Gastroesophageal sphincter (tissue), 4 donors: ENCODE measurements at regions not wholly inside any gene's neighbourhood (a gene's known extent, or its start where the extent isn't known, plus 50 kb on each side); places are given as distances from the start of the nearest gene placed in this dataset.

Experiments
- ATAC-seq: fragments of 150-250 bp; one replicate; pipeline ENCODE4 v1.9.1; 2016; ENCODE audit warnings: mild to moderate bottlenecking, moderate library complexity
- H3K27ac ChIP-seq, 4 donors: fragments of 200-600 bp; sonication (generic) in 3 of 4; 1 replicate in 3 of 4; 2 replicates in 1 of 4; pipeline ENCODE4 v1.5.1; 2016 to 2019
- H3K27me3 ChIP-seq: fragments of 200-600 bp; sonication (generic); one replicate; pipeline ENCODE4 v1.5.1; 2019
- H3K36me3 ChIP-seq, 2 donors: fragments of 200-600 bp; sonication (generic); one replicate each; pipeline ENCODE4 v1.5.1; 2019; ENCODE audit warnings: control low read depth in 1 of 2
- H3K4me1 ChIP-seq, 3 donors: fragments of 200-600 bp; sonication (generic); 1 replicate in 2 of 3; 2 replicates in 1 of 3; pipeline ENCODE4 v1.5.1; 2016 to 2019; ENCODE audit warnings: control low read depth in 2 of 3
- H3K4me3 ChIP-seq, 2 donors: fragments of 200-600 bp; sonication (generic); one replicate each; pipeline ENCODE4 v1.5.1; 2019; ENCODE audit warnings: mild to moderate bottlenecking in 1 of 2, moderate library complexity in 1 of 2
- H3K9me3 ChIP-seq, 3 donors: fragments of 200-600 bp; sonication (generic); one replicate each; pipeline ENCODE4 v1.5.1; 2017 to 2019; ENCODE audit warnings: control low read depth in 2 of 3
- EP300 ChIP-seq: sonication (generic); formaldehyde crosslinking; IDR thresholded peaks from one replicate; pipeline ENCODE4 v1.6.1; 2017; ENCODE audit warnings: antibody characterized with exemption, mild to moderate bottlenecking
- POLR2A ChIP-seq, 2 donors: fragments of 450-650 bp; IDR thresholded peaks; one replicate each; pipeline ENCODE4 v1.6.1; 2017; ENCODE audit warnings: antibody characterized with exemption in 2 of 2, mild to moderate bottlenecking in 2 of 2, moderate library complexity in 1 of 2
- POLR2AphosphoS5 ChIP-seq: sonication (generic); formaldehyde crosslinking; IDR thresholded peaks from one replicate; pipeline ENCODE4 v1.6.1; 2017; ENCODE audit warnings: antibody characterized with exemption
- WGBS, 2 donors: methylation state at CpG; one replicate each; pipeline ENCODE4 v1.1.5; 2018; ENCODE audit warnings: low coverage in 1 of 2; 5-methylcytosine and 5-hydroxymethylcytosine counted together
- TF ChIP-seq, protein P1 (sequence below), 4 experiments: fragments of 200-600 bp in 2 of 4; fragments of 450-650 bp in 2 of 4; sonication (generic) in 1 of 4; IDR thresholded peaks; one replicate each; pipeline ENCODE4 v1.5.1; 2017 to 2019; ENCODE audit warnings: antibody characterized with exemption in 4 of 4, mild to moderate bottlenecking in 2 of 4, moderate library complexity in 2 of 4

DNA sequence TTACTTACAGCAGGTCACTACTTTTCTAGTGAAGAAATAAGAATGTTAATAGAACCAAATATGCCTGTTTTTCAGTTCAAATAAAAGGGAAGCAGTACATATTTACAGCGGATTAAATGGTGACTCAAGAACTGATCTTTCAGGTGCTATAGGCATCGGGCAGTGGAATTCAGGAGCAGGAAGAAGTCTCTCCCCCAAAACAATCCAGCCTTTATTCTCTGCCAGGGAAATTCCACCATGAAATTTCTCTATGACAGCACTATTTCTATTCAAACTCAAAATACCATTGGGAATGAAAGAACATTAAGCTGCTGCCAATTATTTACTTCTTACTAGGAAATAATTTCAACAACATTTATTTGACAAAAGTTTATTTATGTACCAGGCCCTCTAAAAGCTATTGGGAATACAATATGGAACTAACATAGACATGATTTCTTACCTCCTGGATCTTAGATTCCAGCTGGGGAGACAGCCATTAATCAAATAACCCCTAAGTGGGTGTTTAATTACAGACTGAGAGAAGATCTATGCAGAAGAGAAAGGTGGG is 60.3 kb upstream of the KRR1 start:
- TF ChIP-seq, protein P1, sequence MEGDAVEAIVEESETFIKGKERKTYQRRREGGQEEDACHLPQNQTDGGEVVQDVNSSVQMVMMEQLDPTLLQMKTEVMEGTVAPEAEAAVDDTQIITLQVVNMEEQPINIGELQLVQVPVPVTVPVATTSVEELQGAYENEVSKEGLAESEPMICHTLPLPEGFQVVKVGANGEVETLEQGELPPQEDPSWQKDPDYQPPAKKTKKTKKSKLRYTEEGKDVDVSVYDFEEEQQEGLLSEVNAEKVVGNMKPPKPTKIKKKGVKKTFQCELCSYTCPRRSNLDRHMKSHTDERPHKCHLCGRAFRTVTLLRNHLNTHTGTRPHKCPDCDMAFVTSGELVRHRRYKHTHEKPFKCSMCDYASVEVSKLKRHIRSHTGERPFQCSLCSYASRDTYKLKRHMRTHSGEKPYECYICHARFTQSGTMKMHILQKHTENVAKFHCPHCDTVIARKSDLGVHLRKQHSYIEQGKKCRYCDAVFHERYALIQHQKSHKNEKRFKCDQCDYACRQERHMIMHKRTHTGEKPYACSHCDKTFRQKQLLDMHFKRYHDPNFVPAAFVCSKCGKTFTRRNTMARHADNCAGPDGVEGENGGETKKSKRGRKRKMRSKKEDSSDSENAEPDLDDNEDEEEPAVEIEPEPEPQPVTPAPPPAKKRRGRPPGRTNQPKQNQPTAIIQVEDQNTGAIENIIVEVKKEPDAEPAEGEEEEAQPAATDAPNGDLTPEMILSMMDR (IDR thresholded peaks at IDR 0.05): no peak
- TF ChIP-seq POLR2A (IDR thresholded peaks at IDR 0.05) (no peak), POLR2AphosphoS5 (no peak), EP300 (no peak)
- H3K36me3 ChIP-seq: no peaks in the 10 kb centered on the region
- no peaks in the 10 kb centered on the region for H3K9me3 ChIP-seq
- no peaks in the 10 kb centered on the region for H3K27me3 ChIP-seq
- ATAC-seq: no peak
- H3K4me3 ChIP-seq: no peak overlapping the region
- WGBS, 2 donors: 20 to 41% methylated on average over 1 to 2 of the region's 2 CpGs
- H3K4me1 ChIP-seq: no peaks in the 10 kb centered on the region
- H3K27ac ChIP-seq: no peak overlapping the region

DNA sequence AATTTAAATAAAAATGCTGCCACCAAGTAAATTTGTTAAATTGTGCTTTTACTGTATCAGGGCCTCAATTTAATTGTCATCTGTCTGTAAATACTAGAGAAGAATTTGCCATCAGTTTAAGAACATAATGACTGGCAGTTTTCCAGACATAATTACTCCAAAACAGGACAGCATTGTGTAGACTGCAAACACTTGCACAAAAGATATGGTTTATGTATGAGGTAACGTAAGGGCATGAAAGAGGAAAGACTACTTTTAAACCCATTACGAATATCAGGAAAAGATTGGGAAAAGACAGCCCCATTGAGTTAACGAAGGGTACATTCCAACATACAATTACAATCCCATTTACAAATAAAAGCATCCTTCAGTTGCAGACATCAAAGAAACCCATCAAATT is 59.8 kb upstream of the KRR1 start:
- Histone ChIP-seq H3K9me3 (no peaks in the 10 kb centered on the region), H3K36me3 (no peaks in the 10 kb centered on the region), H3K27me3 (no peaks in the 10 kb centered on the region), H3K4me1 (no peaks in the 10 kb centered on the region), H3K4me3 (no peak overlapping the region), H3K27ac (no peak overlapping the region)
- TF ChIP-seq EP300 (no peak), POLR2A (IDR thresholded peaks at IDR 0.05) (no peak), POLR2AphosphoS5 (no peak)
- TF ChIP-seq, protein P1 (IDR thresholded peaks at IDR 0.05): no peak
- no peak for ATAC-seq
- WGBS, 2 donors: 61 to 84% methylated on average over 2 to 3 of the region's 3 CpGs

DNA sequence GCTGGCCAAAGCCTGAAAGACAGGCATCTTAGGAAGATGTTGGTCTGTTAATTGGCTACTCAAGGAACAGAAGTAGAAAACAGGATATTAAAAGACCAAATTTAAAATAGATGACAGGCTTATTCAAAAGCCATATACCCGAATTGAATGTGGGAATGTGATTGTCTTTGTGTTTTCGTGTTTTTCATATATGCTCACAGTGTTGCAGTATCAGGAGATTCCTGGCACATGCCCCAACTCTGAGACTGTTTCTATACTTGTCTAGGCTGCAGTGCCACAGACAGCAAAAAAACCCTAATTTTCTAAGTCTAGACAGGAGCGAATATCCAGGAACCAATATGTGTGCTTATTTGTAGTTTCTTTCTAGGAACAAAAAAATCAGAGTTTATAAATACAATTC is 57.4 kb upstream of the KRR1 start:
- no peaks in the 10 kb centered on the region for H3K36me3 ChIP-seq
- no peak overlapping the region for H3K27ac ChIP-seq
- no peak for TF ChIP-seq POLR2AphosphoS5
- TF ChIP-seq EP300: no peak
- no peak for TF ChIP-seq POLR2A (IDR thresholded peaks at IDR 0.05)
- TF ChIP-seq, protein P1 (IDR thresholded peaks at IDR 0.05): no peak
- no peaks in the 10 kb centered on the region for H3K27me3 ChIP-seq
- H3K4me3 ChIP-seq: no peak overlapping the region
- no peaks in the 10 kb centered on the region for H3K9me3 ChIP-seq
- no peak for ATAC-seq
- no peaks in the 10 kb centered on the region for H3K4me1 ChIP-seq
- WGBS, 2 donors: 50 to 63% methylated on average over 2 to 3 of the region's 3 CpGs

DNA sequence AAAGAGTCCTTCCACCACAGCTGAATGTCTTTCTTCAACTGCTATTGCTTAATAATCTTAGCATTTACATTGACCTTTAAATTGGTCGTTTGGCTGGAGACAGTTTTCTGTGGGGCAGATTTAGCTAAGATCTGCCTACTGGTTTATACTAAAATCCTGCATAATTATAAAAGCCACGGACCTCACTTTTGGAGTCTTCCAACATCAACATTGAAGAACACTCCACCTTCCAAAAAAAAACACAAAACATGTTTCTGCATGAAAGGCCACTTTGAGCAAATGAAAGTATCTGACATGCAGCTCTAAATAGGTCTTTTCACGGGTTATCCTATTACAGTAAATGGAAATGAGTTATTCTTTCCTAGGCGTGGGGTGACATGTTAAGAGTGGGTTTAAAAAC is 57.0 kb upstream of the KRR1 start:
- TF ChIP-seq POLR2A (IDR thresholded peaks at IDR 0.05): no peak
- TF ChIP-seq, protein P1 (IDR thresholded peaks at IDR 0.05): no peak
- no peak for TF ChIP-seq POLR2AphosphoS5
- no peak for TF ChIP-seq EP300
- Histone ChIP-seq H3K9me3 (no peaks in the 10 kb centered on the region), H3K4me1 (no peaks in the 10 kb centered on the region), H3K36me3 (no peaks in the 10 kb centered on the region), H3K27ac (no peak overlapping the region), H3K4me3 (no peak overlapping the region), H3K27me3 (no peaks in the 10 kb centered on the region)
- 18 to 40% methylated on average over 4 of the region's 4 CpGs for WGBS, 2 donors
- no peak for ATAC-seq

DNA sequence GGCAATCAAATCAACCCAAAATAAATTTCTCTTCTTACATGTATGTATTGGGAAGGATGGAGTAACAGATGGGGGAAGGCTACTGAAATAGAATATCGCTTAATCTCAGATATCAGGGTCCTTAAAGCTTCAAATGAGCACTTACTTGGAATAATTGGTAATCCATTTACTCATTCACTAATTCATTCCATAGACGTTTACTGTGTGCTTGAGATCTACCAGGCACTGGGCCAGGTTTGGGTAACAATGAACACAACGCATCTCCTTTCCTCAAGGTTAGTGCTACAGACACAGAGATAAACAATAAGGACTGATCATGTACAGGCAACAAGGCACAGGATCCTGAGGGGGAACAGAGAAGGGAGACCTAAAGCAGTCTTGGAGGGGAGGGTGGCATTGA is 54.4 kb upstream of the KRR1 start:
- no peaks in the 10 kb centered on the region for H3K9me3 ChIP-seq
- H3K36me3 ChIP-seq: no peaks in the 10 kb centered on the region
- TF ChIP-seq EP300 (no peak), POLR2A (IDR thresholded peaks at IDR 0.05) (no peak), POLR2AphosphoS5 (no peak)
- TF ChIP-seq, protein P1 (IDR thresholded peaks at IDR 0.05): no peak
- WGBS, 2 donors: 90 to 100% methylated on average over 3 of the region's 3 CpGs
- no peak overlapping the region for H3K4me3 ChIP-seq
- H3K4me1 ChIP-seq: no peaks in the 10 kb centered on the region
- H3K27ac ChIP-seq: no peak overlapping the region
- no peak for ATAC-seq
- no peaks in the 10 kb centered on the region for H3K27me3 ChIP-seq
